Mesodermal cell (in vitro differentiated cells): ENCODE measurements at regions not wholly inside any gene's neighbourhood (a gene's known extent, or its start where the extent isn't known, plus 50 kb on each side); places are given as distances from the start of the nearest gene placed in this dataset.

Experiments used
- H3K27ac ChIP-seq: 2 replicates; pipeline ENCODE4 v1.7.0; 2013; ENCODE audit warnings: mild to moderate bottlenecking, low read depth, low read length, moderate library complexity; ENCODE audit not compliant: severe bottlenecking
- H3K36me3 ChIP-seq: 2 replicates; pipeline ENCODE4 v1.7.1; 2013; ENCODE audit warnings: mild to moderate bottlenecking, low read length, moderate library complexity; ENCODE audit not compliant: control insufficient read depth, insufficient read depth
- H3K4me1 ChIP-seq: one replicate; pipeline ENCODE4 v1.7.1; 2013; ENCODE audit warnings: mild to moderate bottlenecking, low read length; ENCODE audit not compliant: insufficient read depth, control insufficient read depth, poor library complexity, severe bottlenecking
- H3K4me3 ChIP-seq: 2 replicates; pipeline ENCODE4 v1.7.0; 2013; ENCODE audit warnings: low read length, control low read depth, mild to moderate bottlenecking; ENCODE audit not compliant: insufficient read depth, poor library complexity, severe bottlenecking; ENCODE audit errors: extremely low read depth
- H3K9me3 ChIP-seq: 2 replicates; pipeline ENCODE4 v1.7.1; 2013; ENCODE audit warnings: mild to moderate bottlenecking, low read length, moderate library complexity; ENCODE audit not compliant: control insufficient read depth
- WGBS, 2 experiments: methylation state at CpG; one replicate each; pipeline ENCODE4 v1.1.5; 2013; ENCODE audit warnings: missing lambda C conversion rate in 2 of 2; ENCODE audit not compliant: insufficient coverage in 2 of 2; 5-methylcytosine and 5-hydroxymethylcytosine counted together

GRCh38 chr2:155830817-155831579 lies 501.5 kb downstream of the NR4A2 start:
- Histone ChIP-seq H3K36me3 (no peaks in the 10 kb centered on the region), H3K4me3 (no peak overlapping the region), H3K4me1 (no peaks in the 10 kb centered on the region), H3K27ac (no peak overlapping the region), H3K9me3 (no peaks in the 10 kb centered on the region)
- WGBS, 2 experiments, result 80% methylated on average over 1 of the region's 4 CpGs; no CpG with 5 or more reads in 1 of the 2 experiments

DNA sequence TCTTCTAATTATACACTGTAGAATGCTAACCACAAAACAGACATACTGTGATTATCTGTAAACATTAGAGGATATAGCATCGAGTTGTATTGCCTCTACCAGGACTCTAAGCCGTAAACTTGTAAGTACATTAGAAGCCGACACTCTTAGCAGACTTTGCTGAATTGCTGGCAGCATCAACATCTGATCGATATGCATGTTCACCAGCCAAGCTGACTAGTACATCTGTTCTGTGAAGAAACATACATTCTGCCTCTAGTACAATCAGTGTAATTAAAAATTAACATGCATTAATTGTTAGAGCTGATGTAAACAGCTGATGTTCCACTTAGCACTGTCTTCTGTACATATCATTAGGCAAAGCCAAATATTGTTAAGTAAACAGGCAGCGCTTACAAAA lies 502.2 kb downstream of the NR4A2 start:
- H3K4me3 ChIP-seq, result no peak overlapping the region
- no peaks in the 10 kb centered on the region for H3K36me3 ChIP-seq
- H3K4me1 ChIP-seq, result no peaks in the 10 kb centered on the region
- WGBS, 2 experiments, result 80 to 93% methylated on average over 4 of the region's 5 CpGs
- H3K9me3 ChIP-seq, result no peaks in the 10 kb centered on the region
- H3K27ac ChIP-seq, result no peak overlapping the region

- H3K9me3 ChIP-seq, result no peaks in the 10 kb centered on the region
- H3K4me1 ChIP-seq, result no peaks in the 10 kb centered on the region
- H3K4me3 ChIP-seq, result no peak overlapping the region
- no peaks in the 10 kb centered on the region for H3K36me3 ChIP-seq
- H3K27ac ChIP-seq, result no peak overlapping the region
- WGBS, 2 experiments, result 91 to 100% methylated on average over 1 of the region's 2 CpGs
These were observed 506.6 kb downstream of the NR4A2 start for GRCh38 chr2:155825876-155826275.

DNA sequence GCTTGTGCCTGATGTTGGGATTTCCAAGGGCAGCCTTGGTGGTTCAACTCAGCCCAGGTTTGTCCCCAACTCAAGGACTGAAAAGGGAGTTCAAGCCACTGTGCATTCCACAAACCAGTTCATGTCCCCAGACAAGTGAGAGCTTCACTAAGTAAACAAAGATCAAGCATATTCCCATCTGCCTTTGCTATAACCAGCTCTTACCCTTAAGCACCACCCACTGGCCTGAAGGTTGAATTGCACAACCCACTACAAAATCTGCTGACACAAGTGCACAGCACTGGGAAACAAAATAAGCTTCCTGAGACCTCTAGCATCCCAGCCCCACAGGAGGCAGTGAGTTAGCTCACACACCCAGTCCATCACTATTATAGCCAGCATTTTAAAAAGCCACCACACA lies 516.7 kb downstream of the NR4A2 start:
- Histone ChIP-seq H3K4me1 (no peaks in the 10 kb centered on the region), H3K27ac (no peak overlapping the region), H3K36me3 (no peaks in the 10 kb centered on the region), H3K4me3 (no peak overlapping the region), H3K9me3 (peaks cover 6% of the 10 kb centered on the region)

GRCh38 chr2:155815275-155815674 lies 517.2 kb downstream of the NR4A2 start:
- no peak overlapping the region for H3K4me3 ChIP-seq
- H3K36me3 ChIP-seq, result no peaks in the 10 kb centered on the region
- WGBS, 2 experiments, result 100% methylated on average over 1 of the region's 1 CpG

GRCh38 chr2:155810411-155810810 lies 522.1 kb downstream of the NR4A2 start:
- no peaks in the 10 kb centered on the region for H3K36me3 ChIP-seq
- H3K4me1 ChIP-seq, result no peaks in the 10 kb centered on the region
- no CpG with 5 or more reads among the region's 1 CpG for WGBS, 2 experiments
- H3K27ac ChIP-seq, result no peak overlapping the region
- H3K9me3 ChIP-seq, result no peaks in the 10 kb centered on the region
- no peak overlapping the region for H3K4me3 ChIP-seq

More at GRCh38 chr2:155815275-155815674, 517.2 kb downstream of the NR4A2 start:
- Histone ChIP-seq H3K27ac (no peak overlapping the region), H3K4me1 (no peaks in the 10 kb centered on the region), H3K9me3 (peaks cover 6% of the 10 kb centered on the region)

DNA sequence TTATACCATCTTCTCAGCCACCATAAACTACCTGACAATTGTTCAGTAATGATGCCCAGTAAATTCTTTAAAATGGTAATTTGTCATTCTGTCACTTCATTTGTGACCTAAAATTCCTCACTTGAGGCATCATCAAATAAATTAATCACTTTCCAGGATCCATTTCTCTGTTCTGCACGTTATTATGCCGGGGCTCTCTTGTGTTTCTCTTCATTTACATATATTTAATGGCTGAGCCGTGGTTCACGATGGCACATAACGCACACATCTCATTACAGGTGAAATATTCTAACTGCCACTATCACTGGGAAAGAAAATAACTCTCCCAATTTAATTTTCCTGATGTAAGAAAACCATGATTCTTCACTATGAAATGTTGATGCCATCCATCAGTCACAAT lies 529.6 kb downstream of the NR4A2 start:
- WGBS, 2 experiments, result 78 to 81% methylated on average over 2 to 5 of the region's 5 CpGs
- no peak overlapping the region for H3K4me3 ChIP-seq

DNA sequence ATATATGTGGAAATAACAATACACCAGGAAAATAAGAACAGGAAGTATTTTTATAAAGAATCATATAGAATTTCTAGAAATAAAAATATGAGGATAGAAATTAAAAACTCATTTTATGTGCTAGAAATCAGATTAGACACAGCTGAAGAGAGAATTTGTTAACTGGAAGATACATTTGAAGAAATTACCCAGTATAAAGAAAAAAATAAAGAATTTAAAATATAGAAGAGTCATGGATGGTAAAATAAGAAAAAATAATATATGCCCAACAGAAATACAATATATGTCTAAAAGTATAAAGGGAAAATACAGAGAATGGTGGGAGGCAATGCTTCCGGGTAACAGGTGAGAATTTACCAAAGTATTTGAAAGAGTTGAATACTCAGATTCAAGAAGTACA lies 539.9 kb downstream of the NR4A2 start:
- peaks cover 13% of the 10 kb centered on the region for H3K9me3 ChIP-seq
- H3K4me3 ChIP-seq, result no peak overlapping the region
- H3K36me3 ChIP-seq, result no peaks in the 10 kb centered on the region
- no peak overlapping the region for H3K27ac ChIP-seq
- WGBS, 2 experiments, result no CpG with 5 or more reads among the region's 1 CpG
- H3K4me1 ChIP-seq, result no peaks in the 10 kb centered on the region

More for the DNA sequence above, 529.6 kb downstream of the NR4A2 start:
- Histone ChIP-seq H3K4me1 (no peaks in the 10 kb centered on the region), H3K27ac (no peak overlapping the region), H3K9me3 (no peaks in the 10 kb centered on the region), H3K36me3 (no peaks in the 10 kb centered on the region)

DNA sequence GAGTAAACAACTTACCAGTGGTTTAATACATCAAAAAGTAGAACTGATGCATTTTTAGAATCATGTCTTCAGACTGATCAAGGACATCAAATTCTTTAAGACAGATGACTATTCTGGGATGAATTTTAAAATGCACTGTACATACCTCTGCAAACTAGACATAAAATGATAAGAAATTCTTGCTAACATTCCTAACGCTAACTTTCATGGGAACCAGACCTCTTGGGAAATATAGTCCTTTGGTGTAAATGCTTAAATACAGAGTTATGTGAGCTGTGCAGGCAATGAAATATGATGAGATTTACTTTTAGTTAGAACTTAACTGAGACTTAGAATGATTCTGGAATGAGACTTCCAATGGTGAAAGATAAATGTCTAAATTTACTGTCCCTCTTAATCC lies 562.0 kb downstream of the NR4A2 start:
- Histone ChIP-seq H3K4me3 (no peak overlapping the region), H3K27ac (no peak overlapping the region), H3K4me1 (no peaks in the 10 kb centered on the region), H3K9me3 (no peaks in the 10 kb centered on the region), H3K36me3 (no peaks in the 10 kb centered on the region)
- WGBS, 2 experiments, result no CpG with 5 or more reads among the region's 1 CpG

DNA sequence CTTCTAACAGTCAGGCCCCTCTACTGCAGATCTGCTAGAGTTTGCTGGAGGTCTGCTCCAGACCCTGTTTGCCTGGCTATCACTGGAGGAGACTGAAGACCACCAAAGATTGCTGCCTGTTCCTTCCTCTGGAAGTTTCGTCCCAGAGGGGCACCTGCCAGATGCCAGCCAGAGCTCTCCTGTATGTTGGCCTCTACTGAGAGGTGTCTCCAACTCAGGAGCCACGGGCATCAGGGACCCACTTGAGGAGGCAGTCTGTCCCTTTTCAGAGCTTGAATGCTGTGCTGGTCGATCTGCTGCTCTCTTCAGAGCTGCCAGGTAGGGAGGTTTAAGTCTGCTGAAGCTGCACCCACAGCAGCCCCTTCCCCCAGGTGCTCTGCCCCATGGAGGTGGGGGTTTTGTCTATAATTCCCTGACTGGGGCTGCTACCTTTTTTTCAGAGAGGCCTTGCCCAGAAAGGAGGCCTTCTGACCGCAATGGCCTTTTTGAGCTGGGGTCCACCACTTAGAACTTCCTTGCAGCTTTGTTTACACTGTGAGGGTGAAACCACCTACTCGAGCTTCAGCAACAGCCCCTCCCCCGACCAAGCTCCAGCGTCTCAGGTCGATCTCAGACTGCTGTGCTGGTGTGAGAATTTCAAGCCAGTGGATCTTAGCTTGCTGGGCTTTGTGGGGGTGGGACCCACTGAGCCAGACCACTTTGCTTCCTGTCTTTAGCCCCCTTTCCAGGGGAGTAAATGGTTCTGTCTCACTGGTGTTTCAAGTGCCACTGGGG lies 566.0 kb downstream of the NR4A2 start:
- no peaks in the 10 kb centered on the region for H3K4me1 ChIP-seq
- no peaks in the 10 kb centered on the region for H3K9me3 ChIP-seq
- H3K27ac ChIP-seq, result no peak overlapping the region
- no peak overlapping the region for H3K4me3 ChIP-seq
- H3K36me3 ChIP-seq, result no peaks in the 10 kb centered on the region
- 73 to 82% methylated on average over 4 to 6 of the region's 8 CpGs for WGBS, 2 experiments

DNA sequence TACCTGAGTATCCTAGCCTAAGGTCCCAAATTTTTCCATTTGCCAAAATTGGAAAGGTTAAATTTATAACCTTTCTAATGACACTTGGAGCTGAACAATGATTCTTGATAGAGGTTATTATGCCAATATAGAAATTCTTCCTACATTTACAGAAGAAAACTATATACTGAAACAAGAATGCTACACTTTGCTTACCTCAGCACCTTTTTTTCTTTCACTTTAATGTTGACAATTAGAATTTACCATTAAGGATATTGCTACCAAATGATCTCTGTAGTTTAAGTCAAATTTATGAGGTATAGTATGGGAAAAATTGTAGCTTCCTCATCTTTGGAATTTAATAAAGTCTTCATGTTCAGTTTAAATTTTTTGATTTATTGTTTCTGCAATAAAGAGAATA lies 577.0 kb downstream of the NR4A2 start:
- Histone ChIP-seq H3K4me3 (no peak overlapping the region), H3K27ac (no peak overlapping the region), H3K36me3 (no peaks in the 10 kb centered on the region), H3K4me1 (no peaks in the 10 kb centered on the region), H3K9me3 (no peaks in the 10 kb centered on the region)
